DMS114 treated with DMSO at 0.1 percent for 48 hours (cell line): ENCODE measurements at regions not wholly inside any gene's neighbourhood (a gene's known extent, or its start where the extent isn't known, plus 50 kb on each side); places are given as distances from the start of the nearest gene placed in this dataset.

Source experiments
- DNase-seq: peaks from one replicate; lab custom pipeline; 2025; ENCODE audit not compliant: unreplicated experiment; lab: John Stamatoyannopoulos, UW

GRCh38 chr2:156695595-156695994 is 259.4 kb downstream of the GPD2 start:
- no peak for DNase-seq

GRCh38 chr2:156697906-156698305 is 261.7 kb downstream of the GPD2 start:
- no peak for DNase-seq

GRCh38 chr2:156700681-156701080 is 264.5 kb downstream of the GPD2 start:
- DNase-seq: no peak

GRCh38 chr2:156702541-156702940 is 266.4 kb downstream of the GPD2 start:
- no peak for DNase-seq

- no peak for DNase-seq
Observed at GRCh38 chr2:156703642-156704041, 267.5 kb downstream of the GPD2 start.

- DNase-seq: no peak
Observed at GRCh38 chr2:156704132-156704531, 268.0 kb downstream of the GPD2 start.

- no peak for DNase-seq
Observed at GRCh38 chr2:156704617-156705016, 268.4 kb downstream of the GPD2 start.

GRCh38 chr2:156706576-156706975 is 270.4 kb downstream of the GPD2 start:
- DNase-seq: no peak

- no peak for DNase-seq
Observed at GRCh38 chr2:156708051-156708450, 271.9 kb downstream of the GPD2 start.

GRCh38 chr2:156709091-156709490 is 272.9 kb downstream of the GPD2 start:
- DNase-seq: no peak

- no peak for DNase-seq
Observed at GRCh38 chr2:156719036-156719435, 282.9 kb downstream of the GPD2 start.

- no peak for DNase-seq
Observed at GRCh38 chr2:156727867-156728266, 291.7 kb downstream of the GPD2 start.

GRCh38 chr2:156728328-156728727 is 292.1 kb downstream of the GPD2 start:
- DNase-seq: no peak

- DNase-seq: no peak
Observed at GRCh38 chr2:156731506-156731905, 295.3 kb downstream of the GPD2 start.

- DNase-seq: no peak
Observed at GRCh38 chr2:156736950-156737349, 300.8 kb downstream of the GPD2 start.

GRCh38 chr2:156739301-156739700 is 303.1 kb downstream of the GPD2 start:
- no peak for DNase-seq

GRCh38 chr2:156745619-156746018 is 309.4 kb downstream of the GPD2 start:
- no peak for DNase-seq

- no peak for DNase-seq
Observed at GRCh38 chr2:156748221-156748620, 312.0 kb downstream of the GPD2 start.

GRCh38 chr2:156752042-156752441 is 315.9 kb downstream of the GPD2 start:
- no peak for DNase-seq

GRCh38 chr2:156753766-156754165 is 317.6 kb downstream of the GPD2 start:
- no peak for DNase-seq

- DNase-seq: no peak
Observed at GRCh38 chr2:156756516-156756915, 320.3 kb downstream of the GPD2 start.

- DNase-seq: no peak
Observed at GRCh38 chr2:156763174-156763573, 327.0 kb downstream of the GPD2 start.

- DNase-seq: no peak
Observed at GRCh38 chr2:156765043-156765442, 328.9 kb downstream of the GPD2 start.

- no peak for DNase-seq
Observed at GRCh38 chr2:156765450-156765849, 329.3 kb downstream of the GPD2 start.
